ENCODE measurements at regions not wholly inside any gene's neighbourhood (a gene's known extent, or its start where the extent isn't known, plus 50 kb on each side); places are given as distances from the start of the nearest gene placed in this dataset.

- no peak overlapping the region for H3K4me3 ChIP-seq (ENCODE audit: low read depth, low read length)
- TF ChIP-seq CTCF (IDR thresholded peaks at IDR 0.05; ENCODE audit: insufficient read depth, low read depth, low read length), result no peak
- no peak for DNase-seq (ENCODE audit: low read depth)
These were observed 355.1 kb upstream of the ZC3H15 start for GRCh38 chr2:186130748-186131641.

GRCh38 chr2:186135686-186136085 lies 350.4 kb upstream of the ZC3H15 start:
- DNase-seq (ENCODE audit: low read depth), result peak; percentile 36
- no peak for TF ChIP-seq CTCF (IDR thresholded peaks at IDR 0.05; ENCODE audit: insufficient read depth, low read depth, low read length)
- H3K4me3 ChIP-seq (ENCODE audit: low read depth, low read length), result no peak overlapping the region

- H3K4me3 ChIP-seq (ENCODE audit: low read depth, low read length), result no peak overlapping the region
- no peak for TF ChIP-seq CTCF (IDR thresholded peaks at IDR 0.05; ENCODE audit: insufficient read depth, low read depth, low read length)
- no peak for DNase-seq (ENCODE audit: low read depth)
These were observed 349.2 kb upstream of the ZC3H15 start for GRCh38 chr2:186136860-186137259.

- DNase-seq (ENCODE audit: low read depth), result peak; percentile 16
- no peak overlapping the region for H3K4me3 ChIP-seq (ENCODE audit: low read depth, low read length)
- no peak for TF ChIP-seq CTCF (IDR thresholded peaks at IDR 0.05; ENCODE audit: insufficient read depth, low read depth, low read length)
These were observed 347.2 kb upstream of the ZC3H15 start for GRCh38 chr2:186138845-186139244.

- no peak for TF ChIP-seq CTCF (IDR thresholded peaks at IDR 0.05; ENCODE audit: insufficient read depth, low read depth, low read length)
- H3K4me3 ChIP-seq (ENCODE audit: low read depth, low read length), result no peak overlapping the region
- no peak for DNase-seq (ENCODE audit: low read depth)
These were observed 327.0 kb upstream of the ZC3H15 start for GRCh38 chr2:186159101-186159500.

- no peak for DNase-seq (ENCODE audit: low read depth)
- no peak for TF ChIP-seq CTCF (IDR thresholded peaks at IDR 0.05; ENCODE audit: insufficient read depth, low read depth, low read length)
- H3K4me3 ChIP-seq (ENCODE audit: low read depth, low read length), result no peak overlapping the region
These were observed 321.7 kb upstream of the ZC3H15 start for GRCh38 chr2:186164325-186164724.
